ENCODE measurements at regions not wholly inside any gene's neighbourhood (a gene's known extent, or its start where the extent isn't known, plus 50 kb on each side); places are given as distances from the start of the nearest gene placed in this dataset.

GRCh38 chr3:25377042-25377441, 51.0 kb upstream of the RARB start:
- Mint-ChIP-seq H3K4me3 (no peak overlapping the region), H3K4me1 (ENCODE audit: low read depth in 2 of 2) (no peaks in the 10 kb centered on the region), H3K27ac (no peak overlapping the region), H3K36me3 (no peaks in the 10 kb centered on the region), H3K9me3 (peaks cover 4% of the 10 kb centered on the region), H3K27me3 (peaks cover 27 to 42% of the 10 kb centered on the region in 2 donors)
- ATAC-seq, result no peak
- no peak for DNase-seq (ENCODE audit: low spot score)

Measured in natural killer cell treated with Interleukin-12 subunit alpha and Interleukin-12 subunit beta and Interleukin-15 and Interleukin-18, amount 100 ng/mL, for 72 hours (primary cell).